ENCODE measurements at regions not wholly inside any gene's neighbourhood (a gene's known extent, or its start where the extent isn't known, plus 50 kb on each side); places are given as distances from the start of the nearest gene placed in this dataset.

DNA sequence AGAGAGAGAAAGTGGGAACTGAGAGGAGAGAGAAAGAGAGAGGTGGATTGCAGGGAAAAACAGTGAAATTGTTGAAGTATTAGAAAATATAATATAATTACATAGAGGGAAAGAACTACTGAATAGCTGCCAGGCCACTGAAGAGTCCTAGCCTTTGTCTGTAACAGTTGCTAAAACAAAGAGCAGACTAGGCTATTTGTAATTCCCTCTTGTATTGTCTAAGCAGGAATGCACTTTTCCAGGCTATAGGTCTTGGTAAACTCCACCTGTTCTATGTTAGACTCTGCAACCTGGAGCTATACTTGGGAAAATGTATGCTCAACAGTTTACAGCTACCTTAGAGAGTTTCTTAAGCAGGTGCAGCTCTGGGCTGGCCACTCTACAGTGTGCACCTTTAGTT lies 1063.3 kb downstream of the ADGRL3 start:
- DNase-seq, result no peak

DNA sequence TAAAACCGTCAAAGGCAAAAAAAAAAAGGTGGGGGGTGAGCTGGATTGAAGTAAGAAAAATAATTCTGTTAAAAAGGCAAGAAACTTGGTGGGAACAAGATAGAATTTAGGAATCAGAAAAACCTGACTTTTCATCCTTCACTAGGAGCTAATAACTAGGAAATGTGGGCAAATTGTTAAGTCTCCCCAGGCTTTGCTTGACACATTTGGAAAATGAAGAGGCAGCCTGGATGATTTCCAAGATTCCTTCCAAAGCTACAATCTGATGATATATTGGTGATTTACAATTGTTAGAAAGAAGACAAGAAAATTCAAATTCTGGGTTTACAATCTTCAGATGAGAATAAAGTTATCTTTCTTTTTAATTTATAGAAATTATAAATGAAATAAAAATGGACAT lies 1062.5 kb downstream of the ADGRL3 start:
- DNase-seq, result no peak

- DNase-seq, result no peak
Measured at GRCh38 chr4:62260254-62260653, 1060.1 kb downstream of the ADGRL3 start.

GRCh38 chr4:62256479-62256878 lies 1056.4 kb downstream of the ADGRL3 start:
- no peak for DNase-seq

DNA sequence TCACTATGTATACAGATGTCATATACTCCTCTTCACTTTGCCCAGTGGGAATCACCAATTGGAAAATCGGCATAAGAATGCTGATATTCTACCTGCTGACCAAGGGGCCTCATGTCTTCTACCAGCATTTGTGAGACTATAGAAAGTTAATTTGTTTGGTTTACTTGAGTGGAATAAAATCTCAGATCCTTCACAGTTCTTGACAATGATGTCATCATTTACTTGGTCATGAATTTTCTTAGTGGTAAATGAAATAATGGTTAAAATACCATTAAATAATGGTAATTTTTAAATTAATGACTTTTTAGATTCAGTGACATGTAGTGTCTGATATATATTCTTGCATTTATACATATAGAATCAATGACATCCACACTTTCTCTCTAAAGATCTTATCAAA lies 1052.6 kb downstream of the ADGRL3 start:
- DNase-seq, result no peak

- no peak for DNase-seq
Measured at GRCh38 chr4:62250100-62250499, 1050.0 kb downstream of the ADGRL3 start.

- DNase-seq, result no peak
Measured at GRCh38 chr4:62243895-62244294, 1043.8 kb downstream of the ADGRL3 start.

DNA sequence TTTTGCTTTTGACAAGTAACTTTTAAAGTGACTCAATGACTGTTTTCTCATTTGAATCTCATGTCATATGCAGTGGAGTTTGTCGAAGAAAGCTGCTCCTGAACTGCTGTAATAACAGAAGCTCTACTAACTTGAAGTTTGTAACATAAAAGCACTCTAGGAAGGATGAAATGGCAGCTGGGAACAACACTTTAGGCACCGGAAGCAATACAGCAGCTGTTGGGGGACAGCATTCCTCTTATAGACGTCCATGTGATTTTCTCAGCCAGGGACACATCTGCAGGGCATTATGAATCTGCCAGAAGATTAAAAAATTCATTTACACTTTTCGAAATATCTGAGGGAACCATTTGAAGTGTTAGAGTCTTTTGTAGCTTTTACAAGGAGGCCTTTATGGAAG lies 1035.8 kb downstream of the ADGRL3 start:
- DNase-seq, result no peak

- DNase-seq, result no peak
Measured at GRCh38 chr4:62232814-62233213, 1032.7 kb downstream of the ADGRL3 start.

GRCh38 chr4:62231994-62232393 lies 1031.9 kb downstream of the ADGRL3 start:
- DNase-seq, result no peak

- DNase-seq, result no peak
Measured at GRCh38 chr4:62226082-62226481, 1026.0 kb downstream of the ADGRL3 start.

DNA sequence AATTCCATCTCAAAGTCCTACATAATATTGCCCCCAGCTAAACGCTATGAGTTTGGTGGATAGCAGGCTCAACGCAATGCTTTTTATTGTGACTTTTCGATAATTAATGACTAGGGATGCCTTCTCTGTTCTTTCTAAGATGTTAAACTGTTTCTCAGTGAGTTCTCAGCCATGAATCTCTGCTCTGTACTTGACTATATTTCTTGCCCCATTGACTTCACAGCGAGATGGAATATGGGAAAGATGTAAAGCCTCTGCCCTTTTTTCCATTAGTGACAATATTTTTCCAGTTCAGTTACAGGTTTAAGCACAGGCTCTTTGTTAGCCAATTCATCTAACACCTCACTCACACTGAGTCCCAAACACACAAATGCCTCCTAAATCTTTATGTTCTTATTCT lies 1022.0 kb downstream of the ADGRL3 start:
- no peak for DNase-seq

GRCh38 chr4:62210486-62210885 lies 1010.4 kb downstream of the ADGRL3 start:
- DNase-seq, result no peak

DNA sequence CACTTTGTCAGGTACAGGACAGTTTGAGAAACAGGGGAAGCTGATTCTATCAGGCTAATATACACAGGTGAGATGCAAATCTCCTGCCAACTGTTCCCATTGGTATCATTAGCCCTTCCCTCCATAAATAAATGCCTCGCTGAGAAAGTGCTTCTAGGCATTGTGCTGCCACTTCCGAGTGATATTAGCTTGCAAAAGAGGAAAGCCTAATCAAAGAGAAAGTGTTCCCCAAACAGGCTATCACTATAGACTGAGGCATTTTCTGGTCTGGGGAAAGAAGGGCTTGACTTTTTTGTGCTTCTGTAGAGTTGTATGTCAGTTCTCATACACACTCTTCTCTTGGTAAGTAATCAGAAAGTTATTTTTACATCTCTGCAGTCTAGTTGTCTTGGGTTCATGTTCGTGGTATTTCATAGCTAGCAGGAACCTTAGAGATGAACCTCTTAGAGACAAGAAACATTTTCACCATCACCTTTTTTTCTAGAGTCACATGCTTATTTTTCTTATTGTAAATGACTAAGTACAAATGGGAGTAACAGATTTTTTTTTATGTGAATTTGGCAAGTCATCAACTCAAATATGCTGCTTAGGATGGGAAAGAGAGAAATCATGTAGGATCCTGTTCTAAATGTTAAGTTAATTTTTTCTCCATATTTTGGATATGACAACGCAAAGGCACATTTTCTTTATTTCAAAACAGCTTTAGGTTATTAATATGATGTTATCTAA lies 1009.8 kb downstream of the ADGRL3 start:
- DNase-seq, result no peak

- no peak for DNase-seq
Measured at GRCh38 chr4:62208921-62209320, 1008.8 kb downstream of the ADGRL3 start.

- no peak for DNase-seq
Measured at GRCh38 chr4:62204136-62204535, 1004.0 kb downstream of the ADGRL3 start.

DNA sequence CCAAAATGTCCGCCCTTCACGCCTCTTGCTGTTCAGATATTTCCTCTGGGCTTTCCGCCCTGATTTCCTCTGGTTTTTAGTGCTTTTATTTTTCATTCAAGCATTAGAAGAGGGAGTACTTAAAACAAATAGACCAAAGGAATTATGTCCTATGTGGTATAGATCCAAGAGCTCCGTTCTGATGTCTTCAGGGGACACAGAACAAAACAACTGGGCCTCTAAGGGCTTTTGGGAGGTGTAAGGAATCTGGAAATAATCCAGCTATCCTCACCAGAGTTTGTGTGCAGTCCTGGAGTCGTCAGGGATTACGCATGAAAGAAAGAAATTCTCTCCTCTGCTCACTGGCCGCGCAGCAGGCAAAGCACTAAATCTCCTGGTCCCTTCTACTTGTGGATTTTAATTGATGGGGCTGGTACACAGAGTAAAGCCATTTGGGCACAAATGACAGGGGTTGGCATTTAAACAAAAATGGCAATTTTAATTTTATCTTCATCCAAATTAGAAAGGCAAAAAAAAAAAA lies 999.2 kb downstream of the ADGRL3 start:
- DNase-seq, result no peak

DNA sequence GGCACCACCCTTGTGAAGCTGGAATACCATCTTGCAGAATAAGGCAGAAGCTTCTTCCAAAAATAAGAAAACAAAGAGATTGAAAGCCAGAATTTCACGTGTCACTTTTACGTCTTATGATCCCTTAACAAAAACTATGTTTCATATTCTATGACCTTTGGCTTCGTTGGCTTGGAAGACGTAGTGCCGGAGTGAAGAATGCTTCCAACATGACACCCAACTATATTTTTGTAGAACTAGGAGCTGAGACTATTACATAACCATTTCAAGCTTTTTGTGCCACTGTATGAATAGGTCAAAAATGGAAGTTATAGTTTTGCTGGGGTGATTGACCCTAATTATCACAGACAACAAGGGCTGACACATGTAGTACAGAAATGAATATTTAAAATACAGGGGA lies 996.2 kb downstream of the ADGRL3 start:
- no peak for DNase-seq

- DNase-seq, result no peak
Measured at GRCh38 chr4:62194342-62194741, 994.2 kb downstream of the ADGRL3 start.

- no peak for DNase-seq
Measured at GRCh38 chr4:62193761-62194160, 993.6 kb downstream of the ADGRL3 start.

- DNase-seq, result no peak
Measured at GRCh38 chr4:62191451-62192240, 991.5 kb downstream of the ADGRL3 start.

DNA sequence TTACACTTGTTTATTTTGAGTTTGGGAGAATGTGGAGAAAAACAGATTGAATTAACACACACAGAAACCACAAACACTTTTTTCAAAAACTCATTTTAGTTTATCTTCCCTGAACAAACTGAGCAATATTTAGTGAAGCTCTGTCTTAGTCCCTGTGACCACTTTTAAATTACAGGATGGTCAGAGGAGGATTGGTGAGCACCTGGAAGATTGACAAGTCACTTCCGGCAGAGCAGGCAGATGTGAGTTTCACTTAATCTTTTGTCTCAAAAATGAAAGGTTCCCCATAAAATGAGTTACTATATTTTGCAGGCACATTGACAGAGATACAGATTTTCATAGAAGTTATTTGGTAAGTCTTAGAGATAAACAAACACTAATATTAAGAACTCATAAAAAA lies 970.1 kb downstream of the ADGRL3 start:
- no peak for DNase-seq

- no peak for DNase-seq
Measured at GRCh38 chr4:62168681-62169080, 968.6 kb downstream of the ADGRL3 start.
